Karpas-422 (cell line): ENCODE measurements at regions not wholly inside any gene's neighbourhood (a gene's known extent, or its start where the extent isn't known, plus 50 kb on each side); places are given as distances from the start of the nearest gene placed in this dataset.

Experiments
- DNase-seq: peaks from one replicate; pipeline ENCODE4 v3.0.0-alpha.2; 2015
- H2AFZ ChIP-seq: fragments of 200-600 bp; sonication (generic); 2 replicates; pipeline ENCODE4 v1.6.1; 2014; ENCODE audit warnings: antibody characterized with exemption, low read length, mixed read lengths
- H3K27ac ChIP-seq: fragments of 200-600 bp; sonication (generic); 2 replicates; pipeline ENCODE4 v1.5.1; 2014; ENCODE audit warnings: mild to moderate bottlenecking, low read length, moderate library complexity
- H3K27me3 ChIP-seq: fragments of 200-600 bp; sonication (generic); 2 replicates; pipeline ENCODE4 v1.6.1; 2014; ENCODE audit warnings: low read length, mixed read lengths
- H3K36me3 ChIP-seq: fragments of 200-600 bp; sonication (generic); 2 replicates; pipeline ENCODE4 v1.6.1; 2014; ENCODE audit warnings: low read length, mixed read lengths; ENCODE audit not compliant: insufficient read depth
- H3K4me1 ChIP-seq: fragments of 200-600 bp; sonication (generic); 2 replicates; pipeline ENCODE4 v1.6.1; 2014; ENCODE audit warnings: mild to moderate bottlenecking, low read length, mixed read lengths
- H3K4me2 ChIP-seq: fragments of 200-600 bp; sonication (generic); 2 replicates; pipeline ENCODE4 v1.6.1; 2014; ENCODE audit warnings: low read length, low read depth, mild to moderate bottlenecking; ENCODE audit not compliant: poor library complexity, severe bottlenecking
- H3K4me3 ChIP-seq: fragments of 200-600 bp; sonication (generic); 2 replicates; pipeline ENCODE4 v1.5.1; 2014; ENCODE audit warnings: mild to moderate bottlenecking, antibody characterized with exemption, low read length, mixed read lengths
- H3K79me2 ChIP-seq: fragments of 200-600 bp; sonication (generic); 2 replicates; pipeline ENCODE4 v1.6.1; 2014; ENCODE audit warnings: mild to moderate bottlenecking, low read length, mixed read lengths
- H3K9ac ChIP-seq: fragments of 200-600 bp; sonication (generic); 2 replicates; pipeline ENCODE4 v1.6.0; 2014; ENCODE audit warnings: low read length
- H3K9me2 ChIP-seq: fragments of 200-600 bp; sonication (generic), shearing (Covaris generic); replicated peaks from 2 replicates; pipeline ENCODE4 v1.6.0; 2014; ENCODE audit warnings: mild to moderate bottlenecking, low read length, moderate library complexity; ENCODE audit not compliant: insufficient read depth
- H3K9me3 ChIP-seq: fragments of 300-700, 200-600 bp; sonication (generic); 2 replicates; pipeline ENCODE4 v1.6.1; 2014; ENCODE audit warnings: low read length, mixed read lengths
- H4K20me1 ChIP-seq: fragments of 200-600 bp; sonication (generic); 2 replicates; pipeline ENCODE4 v1.6.1; 2014; ENCODE audit warnings: mild to moderate bottlenecking, antibody characterized with exemption, low read length, low read depth; ENCODE audit not compliant: insufficient read depth

GRCh38 chr14:25150934-25151790 lies 101.2 kb upstream of the STXBP6 start:
- Histone ChIP-seq H3K4me1 (no peaks in the 10 kb centered on the region), H3K27me3 (no peaks in the 10 kb centered on the region), H3K27ac (no peak overlapping the region), H3K9me3 (peaks cover 2% of the 10 kb centered on the region; the same call in 1 of the 2 replicates), H3K9ac (no peak overlapping the region), H3K9me2 (no peaks in the 10 kb centered on the region), H4K20me1 (no peaks in the 10 kb centered on the region), H3K79me2 (no peaks in the 10 kb centered on the region), H2AFZ (no peak overlapping the region), H3K36me3 (no peaks in the 10 kb centered on the region), H3K4me3 (no peak overlapping the region), H3K4me2 (no peak overlapping the region)
- peak; percentile 84 for DNase-seq

- Histone ChIP-seq H4K20me1 (no peaks in the 10 kb centered on the region), H3K36me3 (no peaks in the 10 kb centered on the region), H3K9me3 (peaks cover 4% of the 10 kb centered on the region; the same call in 1 of the 2 replicates), H3K27me3 (no peaks in the 10 kb centered on the region), H3K4me1 (no peaks in the 10 kb centered on the region), H3K79me2 (no peaks in the 10 kb centered on the region), H3K4me2 (no peak overlapping the region), H3K27ac (no peak overlapping the region), H3K4me3 (no peak overlapping the region), H2AFZ (no peak overlapping the region), H3K9ac (no peak overlapping the region), H3K9me2 (no peaks in the 10 kb centered on the region)
- no peak for DNase-seq
Observed at GRCh38 chr14:25150401-25150800, 100.5 kb upstream of the STXBP6 start.

- Histone ChIP-seq H3K9ac (no peak overlapping the region), H3K79me2 (no peaks in the 10 kb centered on the region), H3K27ac (no peak overlapping the region), H3K36me3 (no peaks in the 10 kb centered on the region), H3K27me3 (no peaks in the 10 kb centered on the region), H3K9me3 (peaks cover 12% of the 10 kb centered on the region; the same call in 1 of the 2 replicates), H4K20me1 (no peaks in the 10 kb centered on the region), H3K9me2 (no peaks in the 10 kb centered on the region), H3K4me1 (no peaks in the 10 kb centered on the region), H2AFZ (no peak overlapping the region), H3K4me2 (no peak overlapping the region), H3K4me3 (no peak overlapping the region)
- DNase-seq: no peak
Observed at GRCh38 chr14:25140411-25140810, 90.5 kb upstream of the STXBP6 start.

- Histone ChIP-seq H3K4me2 (no peak overlapping the region), H3K9ac (no peak overlapping the region), H3K27ac (no peak overlapping the region), H3K4me1 (no peaks in the 10 kb centered on the region), H3K9me3 (0 out of 2 replicates have a peak, but pooled peaks cover 8% of the 10 kb centered on the region), H3K9me2 (no peaks in the 10 kb centered on the region), H3K36me3 (no peaks in the 10 kb centered on the region), H3K79me2 (no peaks in the 10 kb centered on the region), H3K4me3 (no peak overlapping the region), H2AFZ (no peak overlapping the region), H3K27me3 (no peaks in the 10 kb centered on the region), H4K20me1 (no peaks in the 10 kb centered on the region)
- no peak for DNase-seq
Observed at GRCh38 chr14:25136811-25137210, 86.9 kb upstream of the STXBP6 start.

GRCh38 chr14:25134184-25134583 lies 84.2 kb upstream of the STXBP6 start:
- H3K27ac ChIP-seq: no peak overlapping the region
- H3K27me3 ChIP-seq: no peaks in the 10 kb centered on the region
- H3K4me3 ChIP-seq: no peak overlapping the region
- H3K9me3 ChIP-seq: 0 out of 2 replicates have a peak, but pooled peaks cover 3% of the 10 kb centered on the region
- H2AFZ ChIP-seq: no peak overlapping the region
- H3K9ac ChIP-seq: no peak overlapping the region
- DNase-seq: no peak
- no peaks in the 10 kb centered on the region for H3K9me2 ChIP-seq
- no peaks in the 10 kb centered on the region for H3K79me2 ChIP-seq
- H3K4me2 ChIP-seq: no peak overlapping the region
- no peaks in the 10 kb centered on the region for H4K20me1 ChIP-seq
- H3K4me1 ChIP-seq: no peaks in the 10 kb centered on the region
- H3K36me3 ChIP-seq: no peaks in the 10 kb centered on the region

- Histone ChIP-seq H4K20me1 (no peaks in the 10 kb centered on the region), H3K27ac (no peak overlapping the region), H3K27me3 (no peaks in the 10 kb centered on the region), H3K9me2 (no peaks in the 10 kb centered on the region), H3K4me2 (no peak overlapping the region), H3K9ac (no peak overlapping the region), H3K4me3 (no peak overlapping the region), H2AFZ (no peak overlapping the region), H3K79me2 (no peaks in the 10 kb centered on the region), H3K4me1 (no peaks in the 10 kb centered on the region), H3K36me3 (no peaks in the 10 kb centered on the region), H3K9me3 (0 out of 2 replicates have a peak, but pooled peaks cover 3% of the 10 kb centered on the region)
- DNase-seq: peak; percentile 85
Observed at GRCh38 chr14:25132732-25133422, 82.9 kb upstream of the STXBP6 start.

GRCh38 chr14:25132094-25132493 lies 82.1 kb upstream of the STXBP6 start:
- Histone ChIP-seq H3K27ac (no peak overlapping the region), H3K27me3 (no peaks in the 10 kb centered on the region), H3K9me2 (no peaks in the 10 kb centered on the region), H3K4me1 (no peaks in the 10 kb centered on the region), H3K79me2 (no peaks in the 10 kb centered on the region), H4K20me1 (no peaks in the 10 kb centered on the region), H3K36me3 (no peaks in the 10 kb centered on the region), H3K4me2 (no peak overlapping the region), H3K9ac (no peak overlapping the region), H2AFZ (no peak overlapping the region), H3K9me3 (no peaks in the 10 kb centered on the region), H3K4me3 (no peak overlapping the region)
- no peak for DNase-seq

- H3K9me2 ChIP-seq: no peaks in the 10 kb centered on the region
- peak overlapping the region; percentile 13 for H3K4me2 ChIP-seq
- H3K9me3 ChIP-seq: peaks cover 23% of the 10 kb centered on the region
- H2AFZ ChIP-seq: no peak overlapping the region
- no peak overlapping the region for H3K4me3 ChIP-seq
- peak; percentile 48 for DNase-seq
- no peaks in the 10 kb centered on the region for H3K27me3 ChIP-seq
- H4K20me1 ChIP-seq: no peaks in the 10 kb centered on the region
- H3K4me1 ChIP-seq: peaks cover 12% of the 10 kb centered on the region
- H3K36me3 ChIP-seq: no peaks in the 10 kb centered on the region
- H3K27ac ChIP-seq: no peak overlapping the region
- H3K79me2 ChIP-seq: no peaks in the 10 kb centered on the region
- H3K9ac ChIP-seq: no peak overlapping the region
Observed at GRCh38 chr14:25122843-25123242, 72.9 kb upstream of the STXBP6 start.
